Myocyte (in vitro differentiated cells): ENCODE measurements at regions not wholly inside any gene's neighbourhood (a gene's known extent, or its start where the extent isn't known, plus 50 kb on each side); places are given as distances from the start of the nearest gene placed in this dataset.
"Not testable (repeated sequence)": the region's sequence is repeated elsewhere in the genome, so short reads cannot be mapped to it uniquely, and the experiment has no call there.

Experiments used
- DNase-seq: peaks from one replicate; pipeline ENCODE4 v3.0.0-alpha.2; 2012; ENCODE audit warnings: low read depth

GRCh38 chr9:11142965-11143738, 530.4 kb upstream of the PTPRD start:
- no peak for DNase-seq

- no peak for DNase-seq
Measured at GRCh38 chr9:11144746-11145145, 531.9 kb upstream of the PTPRD start.

- no peak for DNase-seq
Measured at GRCh38 chr9:11148189-11148588, 535.4 kb upstream of the PTPRD start.

GRCh38 chr9:11149065-11149464, 536.3 kb upstream of the PTPRD start:
- DNase-seq, result no peak

- DNase-seq, result no peak
Measured at GRCh38 chr9:11158063-11158462, 545.3 kb upstream of the PTPRD start.

- DNase-seq, result no peak
Measured at GRCh38 chr9:11158676-11159075, 545.9 kb upstream of the PTPRD start.

GRCh38 chr9:11159318-11159862, 546.6 kb upstream of the PTPRD start:
- no peak for DNase-seq

GRCh38 chr9:11163843-11164242, 551.0 kb upstream of the PTPRD start:
- DNase-seq, result no peak

GRCh38 chr9:11182001-11182400, 569.2 kb upstream of the PTPRD start:
- DNase-seq, result no peak

- DNase-seq, result no peak
Measured at GRCh38 chr9:11190719-11191118, 577.9 kb upstream of the PTPRD start.

GRCh38 chr9:11192993-11193392, 580.2 kb upstream of the PTPRD start:
- DNase-seq, result no peak

- DNase-seq, result no peak
Measured at GRCh38 chr9:11194246-11194645, 581.4 kb upstream of the PTPRD start.

GRCh38 chr9:11196840-11197365, 584.1 kb upstream of the PTPRD start:
- not testable (repeated sequence) for DNase-seq

GRCh38 chr9:11199335-11199734, 586.5 kb upstream of the PTPRD start:
- DNase-seq, result no peak

- no peak for DNase-seq
Measured at GRCh38 chr9:11204521-11204920, 591.7 kb upstream of the PTPRD start.

GRCh38 chr9:11206925-11207324, 594.1 kb upstream of the PTPRD start:
- no peak for DNase-seq

GRCh38 chr9:11233696-11234095, 620.9 kb upstream of the PTPRD start:
- no peak for DNase-seq

- no peak for DNase-seq
Measured at GRCh38 chr9:11235061-11235460, 622.3 kb upstream of the PTPRD start.

- DNase-seq, result no peak
Measured at GRCh38 chr9:11241779-11242178, 629.0 kb upstream of the PTPRD start.

- DNase-seq, result no peak
Measured at GRCh38 chr9:11257992-11258391, 645.2 kb upstream of the PTPRD start.

- no peak for DNase-seq
Measured at GRCh38 chr9:11269036-11269435, 656.2 kb upstream of the PTPRD start.

GRCh38 chr9:11275158-11275695, 662.4 kb upstream of the PTPRD start:
- DNase-seq, result no peak

- no peak for DNase-seq
Measured at GRCh38 chr9:11312966-11313365, 700.2 kb upstream of the PTPRD start.
